Epithelial cell of proximal tubule (primary cell): ENCODE measurements at regions not wholly inside any gene's neighbourhood (a gene's known extent, or its start where the extent isn't known, plus 50 kb on each side); places are given as distances from the start of the nearest gene placed in this dataset.
"Not testable (repeated sequence)": the region's sequence is repeated elsewhere in the genome, so short reads cannot be mapped to it uniquely, and the experiment has no call there.

Experiments
- DNase-seq: peaks from one replicate; pipeline ENCODE4 v3.0.0-alpha.2; 2011; ENCODE audit warnings: low read depth
- H3K4me3 ChIP-seq: 2 replicates; pipeline ENCODE4 v1.5.1; 2011; ENCODE audit warnings: low read depth, mild to moderate bottlenecking, low read length

- DNase-seq, H3K4me3 ChIP-seq: not testable (repeated sequence)
These were observed 1549.8 kb downstream of the CDY2B start for GRCh38 chrY:16330032-16330758.

DNA sequence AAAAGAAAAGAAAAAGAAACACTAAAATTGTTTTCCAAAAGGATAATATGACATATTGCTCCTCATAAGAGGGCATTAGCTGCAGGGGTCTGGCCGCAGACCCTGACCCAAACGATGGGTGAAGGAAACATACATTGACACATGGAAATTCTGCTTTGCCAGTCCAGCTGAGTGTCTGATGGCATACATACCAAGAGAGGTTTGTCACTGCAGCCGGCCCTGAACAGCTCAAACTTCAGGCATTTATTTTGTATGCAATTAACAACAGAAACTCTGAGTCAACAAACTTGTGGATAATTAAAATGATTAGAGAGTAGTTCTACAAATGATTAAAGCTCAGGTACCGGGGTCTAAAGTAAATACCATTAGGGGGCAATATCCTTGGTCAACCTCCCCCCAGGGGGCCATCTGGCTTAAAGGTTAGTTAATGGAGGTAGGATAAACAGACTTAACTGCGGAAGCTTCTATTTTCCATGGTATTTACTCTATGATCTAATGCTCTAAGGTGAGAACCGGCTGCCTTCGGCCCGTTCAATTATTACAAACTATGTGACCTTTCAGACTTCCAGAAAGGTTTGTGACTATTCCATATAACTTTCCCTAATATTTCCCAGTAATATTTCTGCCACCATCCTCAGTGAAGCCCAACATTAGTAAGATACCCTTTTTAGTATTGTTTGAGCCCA, 1550.7 kb downstream of the CDY2B start:
- DNase-seq, H3K4me3 ChIP-seq: not testable (repeated sequence)
